HEK293T (cell line): ENCODE measurements at regions not wholly inside any gene's neighbourhood (a gene's known extent, or its start where the extent isn't known, plus 50 kb on each side); places are given as distances from the start of the nearest gene placed in this dataset.

Source experiments
- ARNT ChIP-seq: fragments of 450-650 bp; IDR thresholded peaks from 2 replicates; pipeline ENCODE4 v1.6.1; 2017; ENCODE audit warnings: mild to moderate bottlenecking
- CTBP1 ChIP-seq: fragments of 450-650 bp; IDR thresholded peaks from 2 replicates; pipeline ENCODE4 v1.6.1; 2016; ENCODE audit warnings: borderline replicate concordance
- ELF4 ChIP-seq: fragments of 450-650 bp; IDR thresholded peaks from 2 replicates; pipeline ENCODE4 v1.6.1; 2017; ENCODE audit warnings: antibody characterized with exemption
- FOXA1 ChIP-seq: fragments of 450-650 bp; IDR thresholded peaks from 2 replicates; pipeline ENCODE4 v1.6.1; 2016; ENCODE audit warnings: mild to moderate bottlenecking
- FOXK2 ChIP-seq: fragments of 450-650 bp; IDR thresholded peaks from 2 replicates; pipeline ENCODE4 v1.6.1; 2016; ENCODE audit warnings: mild to moderate bottlenecking
- FOXM1 ChIP-seq: fragments of 450-650 bp; IDR thresholded peaks from 2 replicates; pipeline ENCODE4 v1.6.1; 2017; ENCODE audit warnings: mild to moderate bottlenecking, borderline replicate concordance
- HDGF ChIP-seq: fragments of 450-650 bp; IDR thresholded peaks from 2 replicates; pipeline ENCODE4 v1.6.1; 2017; ENCODE audit warnings: antibody characterized with exemption, borderline replicate concordance
- LEF1 ChIP-seq: fragments of 450-650 bp; IDR thresholded peaks from 2 replicates; pipeline ENCODE4 v1.6.1; 2017; ENCODE audit warnings: mild to moderate bottlenecking, borderline replicate concordance
- SUZ12 ChIP-seq: fragments of 450-650 bp; IDR thresholded peaks from 2 replicates; pipeline ENCODE4 v1.6.1; 2016; ENCODE audit warnings: mild to moderate bottlenecking
- TARDBP ChIP-seq: fragments of 450-650 bp; IDR thresholded peaks from 2 replicates; pipeline ENCODE4 v1.6.1; 2016

- TF ChIP-seq LEF1 (no peak), FOXM1 (no peak), TARDBP (no peak), ARNT (no peak), FOXA1 (no peak), HDGF (no peak), ELF4 (no peak), CTBP1 (no peak), SUZ12 (no peak), FOXK2 (no peak)
Observed at GRCh38 chr6:21868226-21868625, 274.7 kb downstream of the SOX4 start.
